ENCODE measurements at regions not wholly inside any gene's neighbourhood (a gene's known extent, or its start where the extent isn't known, plus 50 kb on each side); places are given as distances from the start of the nearest gene placed in this dataset.

- H3K4me3 ChIP-seq (ENCODE audit: low read depth, low read length): no peak overlapping the region
These were observed 792.5 kb downstream of the BRD1 start for GRCh38 chr22:49034836-49035817.

GRCh38 chr22:49033616-49034015 is 794.1 kb downstream of the BRD1 start:
- no peak overlapping the region for H3K4me3 ChIP-seq (ENCODE audit: low read depth, low read length)
- TF ChIP-seq, protein P1, sequence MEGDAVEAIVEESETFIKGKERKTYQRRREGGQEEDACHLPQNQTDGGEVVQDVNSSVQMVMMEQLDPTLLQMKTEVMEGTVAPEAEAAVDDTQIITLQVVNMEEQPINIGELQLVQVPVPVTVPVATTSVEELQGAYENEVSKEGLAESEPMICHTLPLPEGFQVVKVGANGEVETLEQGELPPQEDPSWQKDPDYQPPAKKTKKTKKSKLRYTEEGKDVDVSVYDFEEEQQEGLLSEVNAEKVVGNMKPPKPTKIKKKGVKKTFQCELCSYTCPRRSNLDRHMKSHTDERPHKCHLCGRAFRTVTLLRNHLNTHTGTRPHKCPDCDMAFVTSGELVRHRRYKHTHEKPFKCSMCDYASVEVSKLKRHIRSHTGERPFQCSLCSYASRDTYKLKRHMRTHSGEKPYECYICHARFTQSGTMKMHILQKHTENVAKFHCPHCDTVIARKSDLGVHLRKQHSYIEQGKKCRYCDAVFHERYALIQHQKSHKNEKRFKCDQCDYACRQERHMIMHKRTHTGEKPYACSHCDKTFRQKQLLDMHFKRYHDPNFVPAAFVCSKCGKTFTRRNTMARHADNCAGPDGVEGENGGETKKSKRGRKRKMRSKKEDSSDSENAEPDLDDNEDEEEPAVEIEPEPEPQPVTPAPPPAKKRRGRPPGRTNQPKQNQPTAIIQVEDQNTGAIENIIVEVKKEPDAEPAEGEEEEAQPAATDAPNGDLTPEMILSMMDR (IDR thresholded peaks at IDR 0.05; ENCODE audit: borderline replicate concordance, insufficient read depth, low read depth, low read length): no peak

More at GRCh38 chr22:49034836-49035817, 792.5 kb downstream of the BRD1 start:
- TF ChIP-seq, protein P1 (IDR thresholded peaks at IDR 0.05; ENCODE audit: borderline replicate concordance, insufficient read depth, low read depth, low read length): no peak

GRCh38 chr22:49032821-49033220 is 794.9 kb downstream of the BRD1 start:
- TF ChIP-seq, protein P1 (IDR thresholded peaks at IDR 0.05; ENCODE audit: borderline replicate concordance, insufficient read depth, low read depth, low read length): no peak
- H3K4me3 ChIP-seq (ENCODE audit: low read depth, low read length): no peak overlapping the region

DNA sequence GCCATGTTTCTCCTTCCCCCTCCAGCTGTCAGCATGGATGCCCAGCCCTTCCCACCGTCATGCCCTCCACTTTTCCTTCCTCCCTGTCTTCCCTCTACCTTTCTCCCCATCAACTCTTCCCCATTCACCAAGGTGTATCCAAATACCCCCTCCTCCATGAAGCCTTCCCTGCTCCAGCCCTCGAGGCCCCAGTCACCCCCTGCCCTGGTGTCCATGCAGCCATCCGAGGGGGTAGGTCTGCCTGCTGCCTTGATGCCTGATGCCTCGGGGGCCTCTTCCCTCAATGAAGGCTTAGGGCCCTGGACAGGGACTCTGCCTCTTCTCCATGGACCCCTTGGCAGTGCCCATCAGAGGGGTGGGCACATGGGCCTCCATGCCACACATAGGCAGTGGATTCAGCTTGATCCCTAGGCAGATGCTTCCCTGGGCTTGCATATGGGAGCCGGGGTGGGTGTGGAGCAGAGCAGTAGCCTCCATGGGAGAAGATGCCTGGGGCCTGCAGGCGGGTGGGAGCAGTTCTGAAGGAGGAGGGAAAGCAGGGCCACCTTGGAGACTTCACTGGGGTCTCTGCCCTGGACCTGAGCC is 795.8 kb downstream of the BRD1 start:
- TF ChIP-seq, protein P1 (IDR thresholded peaks at IDR 0.05; ENCODE audit: borderline replicate concordance, insufficient read depth, low read depth, low read length): no peak
- H3K4me3 ChIP-seq (ENCODE audit: low read depth, low read length): no peak overlapping the region

DNA sequence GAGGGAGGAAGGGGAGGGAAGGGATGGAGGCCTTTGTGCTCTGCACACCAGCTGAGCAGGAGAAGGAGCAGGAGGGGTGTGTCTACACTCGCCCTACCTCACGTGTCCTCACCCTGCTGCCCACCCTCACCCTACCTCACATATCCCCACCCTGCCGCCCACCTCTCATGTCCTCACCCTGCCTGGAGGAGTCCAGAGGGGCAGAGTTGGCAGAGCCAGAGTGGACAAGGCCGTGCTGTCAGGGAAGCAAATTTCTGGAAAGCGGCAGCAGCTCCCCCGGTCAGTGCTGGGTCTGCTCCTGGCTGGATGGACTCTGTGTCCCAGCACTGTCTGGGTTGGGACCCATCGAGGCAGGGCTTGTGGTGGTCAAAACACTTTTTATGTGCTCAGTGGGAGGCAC is 799.6 kb downstream of the BRD1 start:
- no peak overlapping the region for H3K4me3 ChIP-seq (ENCODE audit: low read depth, low read length)
- TF ChIP-seq, protein P1 (IDR thresholded peaks at IDR 0.05; ENCODE audit: borderline replicate concordance, insufficient read depth, low read depth, low read length): no peak

- no peak overlapping the region for H3K4me3 ChIP-seq (ENCODE audit: low read depth, low read length)
- TF ChIP-seq, protein P1 (IDR thresholded peaks at IDR 0.05; ENCODE audit: borderline replicate concordance, insufficient read depth, low read depth, low read length): no peak
These were observed 800.4 kb downstream of the BRD1 start for GRCh38 chr22:49027368-49027670.
